Loucy (cell line): ENCODE measurements at regions not wholly inside any gene's neighbourhood (a gene's known extent, or its start where the extent isn't known, plus 50 kb on each side); places are given as distances from the start of the nearest gene placed in this dataset.

ENCODE experiments used
- H2AFZ ChIP-seq: fragments of 200-600 bp; sonication (generic); 2 replicates; pipeline ENCODE4 v1.6.0; 2016; ENCODE audit warnings: antibody characterized with exemption, mild to moderate bottlenecking, low read length, moderate library complexity
- H3F3A ChIP-seq: fragments of 200-600 bp; 2 replicates; pipeline ENCODE4 v1.6.0; 2016; ENCODE audit warnings: antibody characterized with exemption, low read depth, mild to moderate bottlenecking
- H3K27me3 ChIP-seq: fragments of 200-600 bp; sonication (generic); 2 replicates; pipeline ENCODE4 v1.6.1; 2014; ENCODE audit warnings: low read length, mild to moderate bottlenecking; ENCODE audit not compliant: insufficient read depth, poor library complexity, severe bottlenecking
- H3K36me3 ChIP-seq: fragments of 200-600 bp; sonication (generic); 2 replicates; pipeline ENCODE4 v1.6.1; 2016; ENCODE audit warnings: low read length; ENCODE audit not compliant: insufficient read depth
- H3K4me1 ChIP-seq: fragments of 200-600 bp; sonication (generic); 2 replicates; pipeline ENCODE4 v1.5.1; 2014; ENCODE audit warnings: low read length, mild to moderate bottlenecking; ENCODE audit not compliant: insufficient read depth, poor library complexity, severe bottlenecking
- H3K4me2 ChIP-seq: fragments of 200-600 bp; sonication (generic); 2 replicates; pipeline ENCODE4 v1.6.0; 2014; ENCODE audit warnings: antibody characterized with exemption, low read length, low read depth, mild to moderate bottlenecking; ENCODE audit not compliant: poor library complexity, severe bottlenecking
- H3K4me3 ChIP-seq: fragments of 200-600 bp; sonication (generic); 2 replicates; pipeline ENCODE4 v1.5.1; 2014; ENCODE audit warnings: low read length, mild to moderate bottlenecking, mixed read lengths; ENCODE audit not compliant: poor library complexity, severe bottlenecking
- H3K79me2 ChIP-seq: fragments of 200-600 bp; sonication (generic); 2 replicates; pipeline ENCODE4 v1.6.1; 2014; ENCODE audit warnings: low read length; ENCODE audit not compliant: insufficient read depth
- H3K9ac ChIP-seq: fragments of 200-600 bp; sonication (generic); 2 replicates; pipeline ENCODE4 v1.6.0; 2014; ENCODE audit warnings: mild to moderate bottlenecking, low read depth, low read length, moderate library complexity; ENCODE audit not compliant: poor library complexity, severe bottlenecking
- H3K9me2 ChIP-seq: fragments of 200-600 bp; sonication (generic); replicated peaks from 2 replicates; pipeline ENCODE4 v1.6.1; 2016; ENCODE audit warnings: low read depth, low read length, mixed read lengths
- H3K9me3 ChIP-seq: fragments of 200-600 bp; sonication (generic); 2 replicates; pipeline ENCODE4 v1.6.1; 2014; ENCODE audit warnings: mild to moderate bottlenecking, antibody characterized with exemption, low read length, low read depth; ENCODE audit not compliant: insufficient read depth
- H4K20me1 ChIP-seq: fragments of 200-600 bp; sonication (generic); 2 replicates; pipeline ENCODE4 v1.6.0; 2014; ENCODE audit warnings: antibody characterized with exemption, low read length, mild to moderate bottlenecking; ENCODE audit not compliant: insufficient read depth, poor library complexity, severe bottlenecking
- CTCF ChIP-seq: fragments of 200-600 bp; sonication (generic); conservative IDR thresholded peaks from 2 replicates; pipeline ENCODE4 v1.5.1; 2014; ENCODE audit warnings: mild to moderate bottlenecking, antibody characterized with exemption, low read length
- EZH2phosphoT487 ChIP-seq: fragments of 200-600 bp; IDR thresholded peaks from 2 replicates; pipeline ENCODE4 v1.6.1; 2018; ENCODE audit warnings: antibody characterized with exemption, mild to moderate bottlenecking, moderate library complexity, borderline replicate concordance

- H3K79me2 ChIP-seq = no peaks in the 10 kb centered on the region
- no peaks in the 10 kb centered on the region for H3K9me2 ChIP-seq
- no peaks in the 10 kb centered on the region for H3F3A ChIP-seq
- TF ChIP-seq EZH2phosphoT487 (no peak), CTCF (no peak)
- H3K9ac ChIP-seq = no peak overlapping the region
- H3K27me3 ChIP-seq = no peaks in the 10 kb centered on the region
- H4K20me1 ChIP-seq = no peaks in the 10 kb centered on the region
- no peaks in the 10 kb centered on the region for H3K36me3 ChIP-seq
- H2AFZ ChIP-seq = no peak overlapping the region
- no peak overlapping the region for H3K4me3 ChIP-seq
- no peaks in the 10 kb centered on the region for H3K4me1 ChIP-seq
- no peaks in the 10 kb centered on the region for H3K9me3 ChIP-seq
- no peak overlapping the region for H3K4me2 ChIP-seq
Observed at GRCh38 chr13:54234607-54235006, 1206.0 kb downstream of the OLFM4 start.

- Histone ChIP-seq H3K9ac (no peak overlapping the region), H3K79me2 (no peaks in the 10 kb centered on the region), H3K4me1 (no peaks in the 10 kb centered on the region), H3K9me2 (no peaks in the 10 kb centered on the region), H3K27me3 (no peaks in the 10 kb centered on the region), H3K36me3 (no peaks in the 10 kb centered on the region), H3K9me3 (no peaks in the 10 kb centered on the region), H2AFZ (no peak overlapping the region), H3F3A (no peaks in the 10 kb centered on the region), H4K20me1 (no peaks in the 10 kb centered on the region), H3K4me2 (no peak overlapping the region), H3K4me3 (no peak overlapping the region)
- TF ChIP-seq EZH2phosphoT487 (no peak), CTCF (no peak)
Observed at GRCh38 chr13:54241719-54242118, 1213.1 kb downstream of the OLFM4 start.

- Histone ChIP-seq H3K36me3 (no peaks in the 10 kb centered on the region), H3K9me3 (no peaks in the 10 kb centered on the region), H3F3A (no peaks in the 10 kb centered on the region), H3K27me3 (no peaks in the 10 kb centered on the region), H3K4me1 (no peaks in the 10 kb centered on the region), H4K20me1 (no peaks in the 10 kb centered on the region), H3K79me2 (no peaks in the 10 kb centered on the region), H3K4me3 (no peak overlapping the region), H3K4me2 (no peak overlapping the region), H3K9me2 (no peaks in the 10 kb centered on the region), H2AFZ (no peak overlapping the region), H3K9ac (no peak overlapping the region)
- TF ChIP-seq EZH2phosphoT487 = no peak
- no peak for TF ChIP-seq CTCF
Observed at GRCh38 chr13:54248306-54248705, 1219.7 kb downstream of the OLFM4 start.
